NCI-H524 (cell line): ENCODE measurements at regions not wholly inside any gene's neighbourhood (a gene's known extent, or its start where the extent isn't known, plus 50 kb on each side); places are given as distances from the start of the nearest gene placed in this dataset.
"Not testable (repeated sequence)": the region's sequence is repeated elsewhere in the genome, so short reads cannot be mapped to it uniquely, and the experiment has no call there.

Experiments
- DNase-seq, 2 experiments: peaks; one replicate each; lab custom pipeline; 2025; lab: John Stamatoyannopoulos, UW

GRCh38 chr14:25436906-25437305, 387.0 kb upstream of the STXBP6 start:
- DNase-seq: no peak

- no peak for DNase-seq
Measured at GRCh38 chr14:25436288-25436875, 386.4 kb upstream of the STXBP6 start.

- peak; percentile 39 to 82 for DNase-seq
Measured at GRCh38 chr14:25431211-25432076, 381.5 kb upstream of the STXBP6 start.

GRCh38 chr14:25430808-25431207, 380.9 kb upstream of the STXBP6 start:
- no peak for DNase-seq

GRCh38 chr14:25412998-25413397, 363.1 kb upstream of the STXBP6 start:
- DNase-seq: no peak

- DNase-seq: peak; percentile 77 to 89
Measured at GRCh38 chr14:25411781-25412757, 362.1 kb upstream of the STXBP6 start.

- peak; percentile 55 to 87 for DNase-seq
Measured at GRCh38 chr14:25406818-25407217, 356.9 kb upstream of the STXBP6 start.

- DNase-seq: peak; percentile 90 to 97
Measured at GRCh38 chr14:25400607-25401206, 350.8 kb upstream of the STXBP6 start.

GRCh38 chr14:25396128-25396527, 346.2 kb upstream of the STXBP6 start:
- DNase-seq: no peak

- peak in 1 of 2 experiments; percentile 33 for DNase-seq
Measured at GRCh38 chr14:25394791-25395391, 344.9 kb upstream of the STXBP6 start.

GRCh38 chr14:25394356-25394755, 344.4 kb upstream of the STXBP6 start:
- DNase-seq: peak in 1 of 2 experiments; percentile 65

- DNase-seq: no peak
Measured at GRCh38 chr14:25389948-25390347, 340.0 kb upstream of the STXBP6 start.

GRCh38 chr14:25381498-25381897, 331.6 kb upstream of the STXBP6 start:
- DNase-seq: peak; percentile 5 to 55

- no peak for DNase-seq
Measured at GRCh38 chr14:25375639-25376038, 325.7 kb upstream of the STXBP6 start.

GRCh38 chr14:25371068-25371467, 321.1 kb upstream of the STXBP6 start:
- DNase-seq: no peak

GRCh38 chr14:25370057-25370456, 320.1 kb upstream of the STXBP6 start:
- not testable (repeated sequence) for DNase-seq

GRCh38 chr14:25358330-25358729, 308.4 kb upstream of the STXBP6 start:
- DNase-seq: no peak

GRCh38 chr14:25351269-25351668, 301.3 kb upstream of the STXBP6 start:
- no peak for DNase-seq

GRCh38 chr14:25350802-25351201, 300.9 kb upstream of the STXBP6 start:
- DNase-seq: no peak

GRCh38 chr14:25350021-25350420, 300.1 kb upstream of the STXBP6 start:
- DNase-seq: peak in 1 of 2 experiments; percentile 17

- no peak for DNase-seq
Measured at GRCh38 chr14:25349269-25349668, 299.3 kb upstream of the STXBP6 start.
